Type B pancreatic cell (in vitro differentiated cells): ENCODE measurements at regions not wholly inside any gene's neighbourhood (a gene's known extent, or its start where the extent isn't known, plus 50 kb on each side); places are given as distances from the start of the nearest gene placed in this dataset.

ENCODE experiments used
- DNase-seq: peaks from one replicate; pipeline ENCODE4 v3.0.0; 2021; ENCODE audit warnings: mixed read lengths; ENCODE audit not compliant: unreplicated experiment; ENCODE audit errors: extremely low spot score
- H3K27ac Mint-ChIP-seq: 2 replicates; pipeline ENCODE4 v1.8.0; 2021; ENCODE audit warnings: mild to moderate bottlenecking, mixed read lengths
- H3K27me3 Mint-ChIP-seq: 2 replicates; pipeline ENCODE4 v1.8.0; 2021; ENCODE audit warnings: mixed read lengths
- H3K36me3 Mint-ChIP-seq: 2 replicates; pipeline ENCODE4 v1.8.0; 2021; ENCODE audit warnings: mixed read lengths
- H3K4me1 Mint-ChIP-seq: one replicate; pipeline ENCODE4 v1.8.0; 2021; ENCODE audit warnings: mixed read lengths; ENCODE audit not compliant: unreplicated experiment
- H3K4me3 Mint-ChIP-seq: 2 replicates; pipeline ENCODE4 v1.8.0; 2021; ENCODE audit warnings: mild to moderate bottlenecking, mixed read lengths
- H3K9me3 Mint-ChIP-seq: 2 replicates; pipeline ENCODE4 v1.8.0; 2021; ENCODE audit warnings: mixed read lengths
- CTCF ChIP-seq: fragments of 200-600 bp; sonication (generic); conservative IDR thresholded peaks from 2 replicates; pipeline ENCODE4 v1.5.0; 2021; ENCODE audit warnings: antibody characterized with exemption, mild to moderate bottlenecking

GRCh38 chr13:64925727-64926126, 2304.4 kb downstream of the PCDH9 start:
- Mint-ChIP-seq H3K4me1 (no peaks in the 10 kb centered on the region), H3K27ac (no peak overlapping the region), H3K27me3 (no peaks in the 10 kb centered on the region), H3K9me3 (no peaks in the 10 kb centered on the region), H3K36me3 (no peaks in the 10 kb centered on the region), H3K4me3 (no peak overlapping the region)
- DNase-seq = no peak
- TF ChIP-seq CTCF = no peak

DNA sequence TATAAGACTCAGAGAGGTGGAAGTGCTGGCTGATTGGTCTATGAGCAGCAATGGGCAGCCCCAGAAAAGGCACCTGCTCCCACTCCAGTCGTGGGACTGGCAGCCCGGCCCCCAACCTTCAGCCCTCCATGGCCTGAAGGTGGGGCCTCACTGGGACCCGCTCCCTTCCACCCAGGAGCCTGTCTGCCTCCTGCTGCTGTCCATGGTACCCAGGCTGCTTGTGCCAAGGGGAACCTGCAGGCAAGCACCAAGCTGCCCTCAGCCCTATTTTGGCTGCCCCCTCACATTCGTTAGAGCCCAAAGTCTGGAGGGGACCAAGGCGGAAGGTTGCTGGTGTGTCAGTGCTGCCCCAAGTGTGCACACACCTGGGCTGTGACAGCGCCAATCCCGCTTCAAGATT, 2304.9 kb downstream of the PCDH9 start:
- no peaks in the 10 kb centered on the region for H3K4me1 Mint-ChIP-seq
- no peak overlapping the region for H3K4me3 Mint-ChIP-seq
- no peak for TF ChIP-seq CTCF
- no peak for DNase-seq
- no peaks in the 10 kb centered on the region for H3K9me3 Mint-ChIP-seq
- H3K27me3 Mint-ChIP-seq = no peaks in the 10 kb centered on the region
- no peak overlapping the region for H3K27ac Mint-ChIP-seq
- no peaks in the 10 kb centered on the region for H3K36me3 Mint-ChIP-seq

- H3K36me3 Mint-ChIP-seq = no peaks in the 10 kb centered on the region
- H3K27ac Mint-ChIP-seq = no peak overlapping the region
- no peaks in the 10 kb centered on the region for H3K4me1 Mint-ChIP-seq
- no peaks in the 10 kb centered on the region for H3K27me3 Mint-ChIP-seq
- no peak for TF ChIP-seq CTCF
- no peak overlapping the region for H3K4me3 Mint-ChIP-seq
- H3K9me3 Mint-ChIP-seq = no peaks in the 10 kb centered on the region
- DNase-seq = no peak
Observed at GRCh38 chr13:64924401-64924800, 2305.7 kb downstream of the PCDH9 start.

DNA sequence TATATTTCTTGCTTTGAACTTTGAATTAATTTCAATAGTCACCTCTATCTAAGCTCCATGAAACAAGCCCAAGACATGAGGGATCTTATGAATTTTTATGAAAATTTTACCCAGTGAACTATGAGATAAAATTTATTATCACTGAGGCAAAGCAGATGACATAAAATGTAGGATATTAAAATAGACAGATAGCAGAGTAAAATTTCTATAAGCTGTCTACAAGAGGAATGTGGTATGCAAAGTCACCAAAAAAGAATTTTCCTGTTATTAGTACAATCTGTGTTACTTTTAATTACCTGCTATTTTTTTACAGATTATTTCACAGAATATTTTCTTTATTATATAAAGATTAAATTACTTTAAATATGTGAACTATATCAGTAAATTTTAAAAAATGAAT, 2312.6 kb downstream of the PCDH9 start:
- no peak for DNase-seq
- TF ChIP-seq CTCF = no peak
- no peak overlapping the region for H3K4me3 Mint-ChIP-seq
- H3K4me1 Mint-ChIP-seq = no peaks in the 10 kb centered on the region
- no peak overlapping the region for H3K27ac Mint-ChIP-seq
- H3K27me3 Mint-ChIP-seq = no peaks in the 10 kb centered on the region
- H3K36me3 Mint-ChIP-seq = no peaks in the 10 kb centered on the region
- peaks cover 12% of the 10 kb centered on the region for H3K9me3 Mint-ChIP-seq

- no peak for DNase-seq
- Mint-ChIP-seq H3K27ac (no peak overlapping the region), H3K4me1 (no peaks in the 10 kb centered on the region), H3K27me3 (no peaks in the 10 kb centered on the region), H3K36me3 (no peaks in the 10 kb centered on the region), H3K4me3 (no peak overlapping the region), H3K9me3 (peaks cover 12% of the 10 kb centered on the region)
- no peak for TF ChIP-seq CTCF
Observed at GRCh38 chr13:64912141-64912540, 2318.0 kb downstream of the PCDH9 start.

- H3K36me3 Mint-ChIP-seq = no peaks in the 10 kb centered on the region
- TF ChIP-seq CTCF = no peak
- no peaks in the 10 kb centered on the region for H3K4me1 Mint-ChIP-seq
- no peak overlapping the region for H3K4me3 Mint-ChIP-seq
- no peak for DNase-seq
- peaks cover 12% of the 10 kb centered on the region for H3K9me3 Mint-ChIP-seq
- H3K27me3 Mint-ChIP-seq = no peaks in the 10 kb centered on the region
- H3K27ac Mint-ChIP-seq = no peak overlapping the region
Observed at GRCh38 chr13:64910096-64910495, 2320.0 kb downstream of the PCDH9 start.
